Endothelial cell of umbilical vein (primary cell): ENCODE measurements at regions not wholly inside any gene's neighbourhood (a gene's known extent, or its start where the extent isn't known, plus 50 kb on each side); places are given as distances from the start of the nearest gene placed in this dataset.

Experiments used
- BruUV-seq: library from RNA; stranded (reverse); fragments of 400-500 nt; replicated peaks from 2 replicates; lab custom pipeline; 2021; lab: Mats Ljungman, UMichigan
- CTCF ChIA-PET: fragments of 300-600, 350-600 bp; sonication (Branson Sonifier 250); formaldehyde crosslinking; loops from one replicate; lab custom pipeline; 2021; ENCODE audit warnings: antibody characterized with exemption, inconsistent platforms; lab: Charles Lee
- POLR2A ChIA-PET: fragments of 300-600, 350-600 bp; sonication (Branson Sonifier 250); formaldehyde crosslinking; loops from one replicate; lab custom pipeline; 2021; ENCODE audit warnings: antibody characterized with exemption, inconsistent platforms; lab: Charles Lee
- DNase-seq: peaks from one replicate; pipeline ENCODE4 v3.0.0-alpha.2; 2011; ENCODE audit warnings: low read depth, low spot score
- FAIRE-seq: peaks from 2 replicates; lab custom pipeline; 2011; peaks lifted over from hg19 to GRCh38; lab: Jason Lieb, UNC
- H2AFZ ChIP-seq: 2 replicates; pipeline ENCODE4 v1.6.0; 2012; ENCODE audit warnings: low read depth, low read length, control low read depth, inconsistent platforms
- H3K27ac ChIP-seq: 2 replicates; pipeline ENCODE4 v1.5.1; 2011; ENCODE audit warnings: low read depth, mild to moderate bottlenecking, control low read depth, low read length, moderate library complexity; ENCODE audit not compliant: insufficient read depth
- H3K27me3 ChIP-seq, 2 experiments: 2 replicates each; pipeline versions ENCODE4 v1.6.0 to v1.6.1; 2011; ENCODE audit warnings: low read length in 2 of 2, mixed read lengths in 1 of 2; ENCODE audit not compliant: control insufficient read depth in 2 of 2, insufficient read depth in 2 of 2
- H3K36me3 ChIP-seq, 2 experiments: 2 replicates in 1 of 2; 3 replicates in 1 of 2; pipeline ENCODE4 v1.5.1; 2011; ENCODE audit warnings: low read length in 2 of 2, mild to moderate bottlenecking in 1 of 2, moderate library complexity in 1 of 2; ENCODE audit not compliant: control insufficient read depth in 2 of 2, insufficient read depth in 2 of 2; ENCODE audit errors: extremely low read depth in 1 of 2
- H3K4me1 ChIP-seq: 3 replicates; pipeline ENCODE4 v1.5.1; 2011; ENCODE audit warnings: mild to moderate bottlenecking, low read length; ENCODE audit not compliant: control insufficient read depth, insufficient read depth; ENCODE audit errors: extremely low read depth
- H3K4me2 ChIP-seq: 2 replicates; pipeline ENCODE4 v1.6.1; 2011; ENCODE audit warnings: low read length, control low read depth, mixed read lengths; ENCODE audit not compliant: insufficient read depth
- H3K4me3 ChIP-seq, 3 experiments: fragments of 200-600 bp in 1 of 3; sonication (generic), shearing (Covaris generic) in 1 of 3; replicated peaks in 1 of 3; 2 replicates each; pipeline ENCODE4 v1.5.1; 2011 to 2016; ENCODE audit warnings: control low read depth in 3 of 3, low read length in 3 of 3, mild to moderate bottlenecking in 2 of 3, inconsistent platforms in 1 of 3, low read depth in 1 of 3, moderate library complexity in 1 of 3; ENCODE audit not compliant: insufficient read depth in 1 of 3
- H3K79me2 ChIP-seq: 2 replicates; pipeline ENCODE4 v1.6.0; 2012; ENCODE audit warnings: low read length, inconsistent platforms; ENCODE audit not compliant: control insufficient read depth, insufficient read depth
- H3K9ac ChIP-seq: replicated peaks from 2 replicates; pipeline ENCODE3; 2011; ENCODE audit warnings: low read length, control low read depth; ENCODE audit not compliant: insufficient read depth; ENCODE audit errors: extremely low read depth
- H3K9me1 ChIP-seq: replicated peaks from 3 replicates; pipeline ENCODE4 v1.6.0; 2011; ENCODE audit warnings: mild to moderate bottlenecking, low read length; ENCODE audit not compliant: control insufficient read depth, insufficient read depth; ENCODE audit errors: extremely low read depth
- H3K9me3 ChIP-seq: replicated peaks from 2 replicates; pipeline ENCODE4 v1.5.1; 2012; ENCODE audit warnings: low read length, inconsistent platforms; ENCODE audit not compliant: control insufficient read depth, insufficient read depth
- H4K20me1 ChIP-seq: replicated peaks from 2 replicates; pipeline ENCODE3; 2011; ENCODE audit warnings: mild to moderate bottlenecking, low read length; ENCODE audit not compliant: control insufficient read depth, insufficient read depth; ENCODE audit errors: extremely low read depth
- EZH2 ChIP-seq: IDR thresholded peaks from 2 replicates; pipeline ENCODE4 v1.6.1; 2012; ENCODE audit warnings: borderline replicate concordance, low read depth, mild to moderate bottlenecking, moderate library complexity, low read length, inconsistent platforms; ENCODE audit not compliant: severe bottlenecking
- FOS ChIP-seq: IDR thresholded peaks from 2 replicates; pipeline ENCODE4 v1.6.1; 2011; ENCODE audit warnings: mild to moderate bottlenecking, low read length, moderate library complexity, borderline replicate concordance; ENCODE audit not compliant: insufficient read depth
- GATA2 ChIP-seq: IDR thresholded peaks from 2 replicates; pipeline ENCODE4 v1.7.0; 2011; ENCODE audit warnings: low read depth, mild to moderate bottlenecking, moderate library complexity, mixed read lengths, low read length; ENCODE audit not compliant: insufficient read length, insufficient read depth
- JUN ChIP-seq: IDR thresholded peaks from 2 replicates; pipeline ENCODE4 v1.6.1; 2011; ENCODE audit warnings: borderline replicate concordance, low read depth; ENCODE audit not compliant: insufficient read length, insufficient read depth
- MAX ChIP-seq: IDR thresholded peaks from 2 replicates; pipeline ENCODE4 v1.6.1; 2011; ENCODE audit not compliant: insufficient read depth, insufficient read length
- MYC ChIP-seq: IDR thresholded peaks from one replicate; pipeline ENCODE4 v1.6.1; 2011; ENCODE audit warnings: mild to moderate bottlenecking, low read depth, low read length
- POLR2A ChIP-seq: IDR thresholded peaks from 2 replicates; pipeline ENCODE4 v1.6.1; 2012; ENCODE audit warnings: low read depth, mild to moderate bottlenecking, control low read depth, low read length
- POLR2AphosphoS5 ChIP-seq: IDR thresholded peaks from 2 replicates; pipeline ENCODE4 v1.6.1; 2012; ENCODE audit warnings: low read depth, mild to moderate bottlenecking, control low read depth, low read length, moderate library complexity; ENCODE audit not compliant: insufficient read depth
- dilution Hi-C: fragments of 300-500 bp; cut with MboI; formaldehyde crosslinking; loops from one replicate; pipeline ENCODE4 v1.15.0; 2019; ENCODE audit warnings: low sequenced_read_pairs; ENCODE audit not compliant: extremely low pct_ligation_motif_present
- intact Hi-C: fragments of 100-400 bp; cut with micrococcal nuclease; formaldehyde crosslinking; loops from one replicate; pipeline ENCODE4 v1.10.0; 2022
- TF ChIP-seq, protein P1 (sequence below), 2 donors: IDR thresholded peaks; 1 replicate in 1 of 2; 2 replicates in 1 of 2; pipeline ENCODE4 v1.5.1; 2011; ENCODE audit warnings: low read length in 2 of 2, mild to moderate bottlenecking in 2 of 2, moderate library complexity in 2 of 2, control low read depth in 1 of 2, inconsistent platforms in 1 of 2, low read depth in 1 of 2; ENCODE audit not compliant: insufficient read depth in 1 of 2; ENCODE audit errors: extremely low read depth in 1 of 2

DNA sequence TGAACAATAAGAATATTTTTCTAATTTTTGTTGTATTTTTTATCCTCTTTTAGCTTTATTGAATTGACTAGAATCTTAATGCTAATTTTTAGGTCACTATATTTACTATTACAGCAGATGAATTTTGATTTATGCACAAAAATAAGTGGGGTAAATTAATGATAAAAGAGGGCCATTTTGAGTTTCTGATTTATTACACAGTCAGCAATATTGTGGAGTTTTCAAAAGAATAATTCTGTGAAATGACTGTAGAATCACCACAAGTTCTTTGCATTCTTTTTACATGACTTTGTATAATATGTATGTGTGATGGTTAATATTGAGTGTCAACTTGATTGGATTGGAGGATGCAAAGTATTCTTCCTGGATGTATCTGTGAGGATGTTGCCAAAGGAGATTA is 812.4 kb upstream of the DPPA4 start:
- Histone ChIP-seq H3K9me1 (no peaks in the 10 kb centered on the region), H3K27me3 (no peaks in the 10 kb centered on the region), H2AFZ (no peak overlapping the region), H3K27ac (no peak overlapping the region), H3K9ac (no peak overlapping the region), H3K79me2 (no peaks in the 10 kb centered on the region), H3K9me3 (peaks cover 2% of the 10 kb centered on the region), H3K36me3 (no peaks in the 10 kb centered on the region), H3K4me1 (no peaks in the 10 kb centered on the region), H3K4me3 (no peak overlapping the region), H3K4me2 (no peak overlapping the region), H4K20me1 (no peaks in the 10 kb centered on the region)
- dilution Hi-C loops, result no loop called here
- DNase-seq (no peak), FAIRE-seq (no peak)
- ChIA-PET CTCF (no interaction called here), POLR2A (no interaction called here)
- no peak for TF ChIP-seq POLR2AphosphoS5
- TF ChIP-seq FOS, result no peak
- no peak for TF ChIP-seq JUN
- no peak for TF ChIP-seq GATA2
- TF ChIP-seq MAX, result no peak
- TF ChIP-seq, protein P1, sequence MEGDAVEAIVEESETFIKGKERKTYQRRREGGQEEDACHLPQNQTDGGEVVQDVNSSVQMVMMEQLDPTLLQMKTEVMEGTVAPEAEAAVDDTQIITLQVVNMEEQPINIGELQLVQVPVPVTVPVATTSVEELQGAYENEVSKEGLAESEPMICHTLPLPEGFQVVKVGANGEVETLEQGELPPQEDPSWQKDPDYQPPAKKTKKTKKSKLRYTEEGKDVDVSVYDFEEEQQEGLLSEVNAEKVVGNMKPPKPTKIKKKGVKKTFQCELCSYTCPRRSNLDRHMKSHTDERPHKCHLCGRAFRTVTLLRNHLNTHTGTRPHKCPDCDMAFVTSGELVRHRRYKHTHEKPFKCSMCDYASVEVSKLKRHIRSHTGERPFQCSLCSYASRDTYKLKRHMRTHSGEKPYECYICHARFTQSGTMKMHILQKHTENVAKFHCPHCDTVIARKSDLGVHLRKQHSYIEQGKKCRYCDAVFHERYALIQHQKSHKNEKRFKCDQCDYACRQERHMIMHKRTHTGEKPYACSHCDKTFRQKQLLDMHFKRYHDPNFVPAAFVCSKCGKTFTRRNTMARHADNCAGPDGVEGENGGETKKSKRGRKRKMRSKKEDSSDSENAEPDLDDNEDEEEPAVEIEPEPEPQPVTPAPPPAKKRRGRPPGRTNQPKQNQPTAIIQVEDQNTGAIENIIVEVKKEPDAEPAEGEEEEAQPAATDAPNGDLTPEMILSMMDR (IDR thresholded peaks at IDR 0.05; ENCODE audit: extremely low read depth in 1 of 2, insufficient read depth in 1 of 2, low read depth in 1 of 2, low read length in 2 of 2), result no peak
- no peak for TF ChIP-seq EZH2
- TF ChIP-seq POLR2A, result no peak
- no peak for TF ChIP-seq MYC
- no TSS peak for BruUV-seq
- intact Hi-C loops, result no loop called here
